ENCODE measurements at regions not wholly inside any gene's neighbourhood (a gene's known extent, or its start where the extent isn't known, plus 50 kb on each side); places are given as distances from the start of the nearest gene placed in this dataset.

DNA sequence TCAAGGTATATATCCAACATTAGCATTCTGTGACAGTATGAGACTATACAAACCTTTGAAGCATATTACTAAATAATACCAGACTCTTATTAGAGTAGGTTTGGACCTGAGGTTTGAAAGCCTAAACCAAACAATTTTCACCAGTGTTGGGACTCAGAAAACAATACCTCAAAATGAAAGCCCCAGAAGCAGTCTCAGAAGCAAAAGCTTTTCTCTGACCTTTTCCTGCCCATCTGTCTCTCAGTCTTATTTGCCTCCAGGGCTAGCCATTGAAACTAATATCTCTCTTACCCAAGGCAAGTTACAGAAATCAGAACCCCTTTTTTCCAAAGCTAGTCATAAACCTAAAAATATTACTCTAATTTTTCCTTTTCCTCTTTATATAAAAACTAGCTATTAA, 163.3 kb downstream of the PTCHD1 start:
- no peak for TF ChIP-seq POLR2AphosphoS5 (IDR thresholded peaks at IDR 0.05; ENCODE audit: borderline replicate concordance, low read depth, low read length)
- Histone ChIP-seq H3K27ac (no peak overlapping the region), H3K4me3 (no peak overlapping the region), H3K9me3 (ENCODE audit: low read depth, low read length) (no peaks in the 10 kb centered on the region), H3K36me3 (ENCODE audit: insufficient read depth, low read length) (no peaks in the 10 kb centered on the region), H3K9ac (ENCODE audit: insufficient read length) (no peak overlapping the region)
- DNase-seq (ENCODE audit: low read depth, low spot score), result no peak

DNA sequence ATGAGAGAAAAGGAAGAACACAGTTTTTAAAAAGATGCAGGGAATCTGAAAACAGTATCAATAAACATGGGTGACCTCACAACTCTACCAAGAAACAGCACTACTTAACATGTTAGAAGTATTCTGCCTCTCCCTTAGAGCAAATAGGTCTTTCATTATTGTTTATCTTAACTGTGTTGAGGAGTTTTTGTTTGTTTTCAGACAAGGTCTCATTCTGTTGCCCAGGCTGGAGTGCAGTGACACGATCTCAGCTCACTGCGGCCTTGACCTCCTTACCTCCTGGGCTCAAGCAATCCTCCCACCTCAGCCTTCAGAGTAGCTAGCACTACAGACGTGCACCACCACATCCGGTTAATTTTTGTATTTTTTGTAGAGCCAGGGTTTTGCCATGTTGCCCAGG, 165.3 kb upstream of the PRDX4 start:
- Histone ChIP-seq H3K27ac (no peak overlapping the region), H3K9me3 (ENCODE audit: low read depth, low read length) (no peaks in the 10 kb centered on the region), H3K36me3 (ENCODE audit: insufficient read depth, low read length) (no peaks in the 10 kb centered on the region), H3K4me3 (no peak overlapping the region), H3K9ac (ENCODE audit: insufficient read length) (no peak overlapping the region)
- DNase-seq (ENCODE audit: low read depth, low spot score), result no peak
- TF ChIP-seq EZH2 (IDR thresholded peaks at IDR 0.05) (no peak), FOXP2 (optimal IDR thresholded peaks at IDR 0.05; ENCODE audit: control extremely low read depth, extremely low read length, insufficient read depth) (no peak), POLR2AphosphoS5 (IDR thresholded peaks at IDR 0.05; ENCODE audit: borderline replicate concordance, low read depth, low read length) (no peak)

DNA sequence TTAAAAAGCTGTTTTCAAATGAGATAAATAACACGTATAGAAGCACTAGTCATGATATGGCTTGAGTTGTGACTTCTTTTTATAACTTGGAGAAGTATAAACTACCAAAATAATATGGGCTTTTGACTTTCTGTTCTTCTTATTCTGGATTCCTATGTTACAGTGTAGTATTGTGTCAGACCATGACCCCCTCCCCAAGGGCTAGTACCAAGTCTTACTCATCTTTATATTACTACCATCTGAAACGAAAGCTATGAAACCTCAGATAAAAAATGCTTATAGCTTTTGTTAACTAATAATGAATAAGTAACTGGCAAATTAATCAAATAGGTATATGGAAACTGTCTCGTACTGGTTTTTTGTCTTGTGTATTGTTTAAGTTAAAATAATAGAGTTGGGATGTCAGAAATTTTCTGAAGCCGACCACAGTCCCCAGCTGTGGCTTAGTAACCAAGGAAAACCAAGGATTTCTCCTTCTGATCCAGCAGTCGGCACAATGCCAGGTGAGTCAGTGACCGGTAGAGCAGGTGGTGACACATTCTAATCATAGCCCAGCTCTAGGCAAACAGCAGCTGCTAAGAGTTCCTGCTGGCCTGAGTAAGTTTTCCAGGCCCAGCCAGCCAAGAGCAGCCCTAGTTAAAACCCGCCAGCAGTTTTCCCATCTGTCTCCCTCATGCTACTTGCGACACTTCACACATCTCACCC, 163.3 kb upstream of the PRDX4 start:
- TF ChIP-seq EZH2 (IDR thresholded peaks at IDR 0.05) (no peak), FOXP2 (optimal IDR thresholded peaks at IDR 0.05; ENCODE audit: control extremely low read depth, extremely low read length, insufficient read depth) (no peak), POLR2AphosphoS5 (IDR thresholded peaks at IDR 0.05; ENCODE audit: borderline replicate concordance, low read depth, low read length) (no peak)
- Histone ChIP-seq H3K4me3 (no peak overlapping the region), H3K9me3 (ENCODE audit: low read depth, low read length) (no peaks in the 10 kb centered on the region), H3K9ac (ENCODE audit: insufficient read length) (no peak overlapping the region), H3K27ac (no peak overlapping the region), H3K36me3 (ENCODE audit: insufficient read depth, low read length) (no peaks in the 10 kb centered on the region)
- DNase-seq (ENCODE audit: low read depth, low spot score), result no peak

DNA sequence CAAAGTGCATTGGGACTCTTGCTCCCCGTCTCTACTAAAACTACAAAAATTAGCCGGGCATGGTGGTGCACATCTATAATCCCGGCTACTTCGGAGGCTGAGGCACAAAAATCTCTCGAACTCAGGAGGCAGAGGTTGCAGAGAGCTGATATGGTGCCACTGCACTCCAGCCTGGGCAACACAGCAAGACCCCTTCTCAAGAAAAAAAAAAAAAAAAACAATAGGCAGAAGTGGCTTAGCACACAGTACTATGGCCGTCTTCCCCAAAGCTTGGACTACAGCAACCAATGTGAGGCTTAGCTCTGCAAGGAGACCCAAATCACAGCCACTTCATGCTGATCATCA, 162.8 kb upstream of the PRDX4 start:
- Histone ChIP-seq H3K9me3 (ENCODE audit: low read depth, low read length) (no peaks in the 10 kb centered on the region), H3K9ac (ENCODE audit: insufficient read length) (no peak overlapping the region), H3K4me3 (no peak overlapping the region), H3K27ac (no peak overlapping the region), H3K36me3 (ENCODE audit: insufficient read depth, low read length) (no peaks in the 10 kb centered on the region)
- TF ChIP-seq FOXP2 (optimal IDR thresholded peaks at IDR 0.05; ENCODE audit: control extremely low read depth, extremely low read length, insufficient read depth), result no peak
- no peak for TF ChIP-seq POLR2AphosphoS5 (IDR thresholded peaks at IDR 0.05; ENCODE audit: borderline replicate concordance, low read depth, low read length)
- TF ChIP-seq EZH2 (IDR thresholded peaks at IDR 0.05), result no peak
- no peak for DNase-seq (ENCODE audit: low read depth, low spot score)

DNA sequence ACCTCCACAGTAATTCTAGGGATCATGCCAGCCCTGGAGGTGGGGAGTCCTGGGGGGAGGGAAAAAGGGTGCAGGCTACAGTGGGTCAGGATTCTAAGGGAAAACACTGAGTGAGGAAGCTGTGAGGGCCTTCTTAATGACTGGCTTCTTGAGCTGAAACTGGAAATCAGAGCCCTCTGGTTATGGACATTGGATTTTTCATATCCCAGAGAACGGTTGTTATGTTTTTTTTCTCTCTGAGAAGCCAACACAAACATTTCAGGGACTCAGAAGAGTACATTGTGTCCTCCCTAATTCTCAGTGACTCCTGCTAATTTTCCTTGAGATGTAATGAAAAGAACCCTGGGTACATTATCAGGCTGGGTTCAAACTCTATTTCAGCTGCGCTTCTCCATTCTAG, 162.4 kb upstream of the PRDX4 start:
- Histone ChIP-seq H3K27ac (no peak overlapping the region), H3K9ac (ENCODE audit: insufficient read length) (no peak overlapping the region), H3K36me3 (ENCODE audit: insufficient read depth, low read length) (no peaks in the 10 kb centered on the region), H3K4me3 (no peak overlapping the region), H3K9me3 (ENCODE audit: low read depth, low read length) (no peaks in the 10 kb centered on the region)
- DNase-seq (ENCODE audit: low read depth, low spot score), result no peak
- TF ChIP-seq FOXP2 (optimal IDR thresholded peaks at IDR 0.05; ENCODE audit: control extremely low read depth, extremely low read length, insufficient read depth), result no peak
- no peak for TF ChIP-seq EZH2 (IDR thresholded peaks at IDR 0.05)
- no peak for TF ChIP-seq POLR2AphosphoS5 (IDR thresholded peaks at IDR 0.05; ENCODE audit: borderline replicate concordance, low read depth, low read length)

DNA sequence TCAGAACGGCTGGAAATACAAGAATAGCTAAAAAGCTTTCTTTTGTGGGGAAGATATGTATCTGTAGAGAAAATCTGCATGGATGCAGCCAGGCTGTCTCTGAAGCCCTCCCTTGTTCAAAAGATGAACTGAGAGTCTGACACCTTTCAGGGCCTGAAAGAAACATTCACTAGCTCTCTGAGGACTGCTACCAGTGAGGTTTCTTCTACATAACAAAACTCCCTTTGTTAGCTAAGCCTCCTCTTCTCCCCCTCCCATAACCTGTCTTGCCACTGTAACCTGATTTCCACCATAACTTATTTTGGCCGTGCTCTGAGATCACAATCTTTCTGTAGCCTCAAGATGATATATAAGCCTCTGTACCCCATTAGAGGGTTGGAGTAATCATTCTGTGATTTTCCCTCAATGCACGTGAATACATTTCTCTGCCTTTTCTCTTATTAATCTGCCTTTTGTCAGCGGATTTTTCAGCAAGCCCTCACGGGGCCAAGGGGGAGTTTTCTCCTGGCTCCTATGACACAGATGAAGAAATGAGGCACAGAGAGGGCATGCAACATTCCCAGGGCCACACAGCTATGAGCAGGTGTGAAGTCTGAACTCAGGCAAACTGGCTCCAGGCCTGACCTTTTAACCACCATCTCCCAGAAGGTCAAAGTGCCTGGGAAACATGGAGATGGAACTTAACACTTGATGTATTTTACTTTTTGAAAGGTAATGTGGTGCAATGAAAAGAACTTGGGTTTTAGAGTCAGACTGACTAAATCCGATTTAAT, 161.6 kb upstream of the PRDX4 start:
- H3K27ac ChIP-seq, result no peak overlapping the region
- TF ChIP-seq EZH2 (IDR thresholded peaks at IDR 0.05) (no peak), POLR2AphosphoS5 (IDR thresholded peaks at IDR 0.05; ENCODE audit: borderline replicate concordance, low read depth, low read length) (no peak), FOXP2 (optimal IDR thresholded peaks at IDR 0.05; ENCODE audit: control extremely low read depth, extremely low read length, insufficient read depth) (no peak)
- no peak overlapping the region for H3K4me3 ChIP-seq
- no peaks in the 10 kb centered on the region for H3K36me3 ChIP-seq (ENCODE audit: insufficient read depth, low read length)
- no peak overlapping the region for H3K9ac ChIP-seq (ENCODE audit: insufficient read length)
- no peaks in the 10 kb centered on the region for H3K9me3 ChIP-seq (ENCODE audit: low read depth, low read length)
- DNase-seq (ENCODE audit: low read depth, low spot score), result no peak

DNA sequence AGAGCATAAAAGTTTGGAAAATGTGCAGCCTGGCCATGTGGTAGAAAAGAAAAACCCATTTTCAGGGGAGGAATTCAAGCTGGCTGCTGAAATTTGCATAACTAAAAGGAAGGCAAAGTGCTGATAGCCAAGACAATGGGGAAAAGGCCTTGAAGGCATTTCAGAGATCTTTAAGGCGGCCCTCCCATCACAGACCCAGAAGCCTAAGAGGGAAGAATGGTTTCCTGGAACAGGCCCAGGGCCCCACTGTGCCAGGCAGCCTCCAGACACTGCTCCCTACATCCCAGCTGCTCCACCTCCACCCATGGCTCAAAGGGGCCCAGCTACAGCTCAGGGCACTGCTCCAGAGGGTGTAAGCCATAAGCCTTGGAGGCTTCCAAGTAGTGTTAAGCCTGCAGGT, 158.0 kb upstream of the PRDX4 start:
- no peak for DNase-seq (ENCODE audit: low read depth, low spot score)
- Histone ChIP-seq H3K9me3 (ENCODE audit: low read depth, low read length) (no peaks in the 10 kb centered on the region), H3K4me3 (no peak overlapping the region), H3K9ac (ENCODE audit: insufficient read length) (no peak overlapping the region), H3K27ac (no peak overlapping the region), H3K36me3 (ENCODE audit: insufficient read depth, low read length) (no peaks in the 10 kb centered on the region)
- TF ChIP-seq FOXP2 (optimal IDR thresholded peaks at IDR 0.05; ENCODE audit: control extremely low read depth, extremely low read length, insufficient read depth), result no peak
- no peak for TF ChIP-seq POLR2AphosphoS5 (IDR thresholded peaks at IDR 0.05; ENCODE audit: borderline replicate concordance, low read depth, low read length)

DNA sequence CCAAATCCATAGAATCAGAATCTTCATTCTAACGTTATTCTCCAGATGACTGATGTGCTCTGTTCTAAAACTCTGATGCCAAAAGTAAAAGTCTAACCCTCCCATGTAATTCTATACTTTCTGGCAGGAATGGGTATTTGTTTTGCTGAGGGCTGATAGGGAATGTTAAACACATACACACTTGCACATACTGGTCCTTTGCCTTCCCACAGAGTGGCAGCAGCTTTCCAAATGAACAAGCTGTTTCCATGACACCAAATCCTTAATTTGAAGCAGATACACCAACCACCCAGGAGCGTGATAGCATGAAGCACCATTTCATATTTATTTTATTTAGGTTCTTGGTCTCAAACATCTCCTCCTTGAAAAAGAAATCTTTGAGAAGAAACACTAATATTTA, 155.5 kb upstream of the PRDX4 start:
- Histone ChIP-seq H3K9me3 (ENCODE audit: low read depth, low read length) (no peaks in the 10 kb centered on the region), H3K36me3 (ENCODE audit: insufficient read depth, low read length) (no peaks in the 10 kb centered on the region), H3K27ac (no peak overlapping the region), H3K9ac (ENCODE audit: insufficient read length) (no peak overlapping the region), H3K4me3 (no peak overlapping the region)
- no peak for DNase-seq (ENCODE audit: low read depth, low spot score)
- TF ChIP-seq EZH2 (IDR thresholded peaks at IDR 0.05), result no peak
- TF ChIP-seq POLR2AphosphoS5 (IDR thresholded peaks at IDR 0.05; ENCODE audit: borderline replicate concordance, low read depth, low read length), result no peak
- TF ChIP-seq FOXP2 (optimal IDR thresholded peaks at IDR 0.05; ENCODE audit: control extremely low read depth, extremely low read length, insufficient read depth), result no peak
